OCI-LY3 (cell line): ENCODE measurements at regions not wholly inside any gene's neighbourhood (a gene's known extent, or its start where the extent isn't known, plus 50 kb on each side); places are given as distances from the start of the nearest gene placed in this dataset.

Experiments
- H2AFZ ChIP-seq: fragments of 200-600, 300-600 bp; shearing (Covaris generic); 2 replicates; pipeline ENCODE4 v1.6.0; 2014; ENCODE audit warnings: antibody characterized with exemption, low read depth, low read length
- H3K27ac ChIP-seq: fragments of 200-600, 300-600 bp; sonication (generic); 2 replicates; pipeline ENCODE4 v1.5.1; 2014; ENCODE audit warnings: mild to moderate bottlenecking, low read length, moderate library complexity, mixed read lengths
- H3K27me3 ChIP-seq: fragments of 200-600, 300-600 bp; sonication (generic); 2 replicates; pipeline ENCODE4 v1.6.1; 2014; ENCODE audit warnings: low read depth, low read length, mixed read lengths
- H3K36me3 ChIP-seq: fragments of 200-600, 300-600 bp; sonication (generic); replicated peaks from 2 replicates; pipeline ENCODE3; 2014; ENCODE audit warnings: low read depth, low read length, mixed read lengths
- H3K4me1 ChIP-seq: fragments of 300-600, 200-600 bp; sonication (generic); 2 replicates; pipeline ENCODE4 v1.6.1; 2014; ENCODE audit warnings: low read length, mixed read lengths
- H3K4me2 ChIP-seq: fragments of 200-600, 300-600 bp; sonication (generic); 2 replicates; pipeline ENCODE4 v1.6.1; 2014; ENCODE audit warnings: low read length, mixed read lengths
- H3K4me3 ChIP-seq: fragments of 300-600, 200-600 bp; sonication (generic); 2 replicates; pipeline ENCODE4 v1.5.1; 2014; ENCODE audit warnings: antibody characterized with exemption, mild to moderate bottlenecking, low read length, moderate library complexity
- H3K79me2 ChIP-seq: fragments of 300-600, 200-600 bp; shearing (Covaris generic); 2 replicates; pipeline ENCODE4 v1.6.1; 2014; ENCODE audit warnings: mild to moderate bottlenecking, low read length, mixed read lengths
- H3K9ac ChIP-seq: fragments of 300-600, 200-600 bp; shearing (Covaris generic); 2 replicates; pipeline ENCODE4 v1.6.0; 2014; ENCODE audit warnings: mild to moderate bottlenecking, low read length, moderate library complexity
- H3K9me3 ChIP-seq: fragments of 200-600, 300-600 bp; shearing (Covaris generic); 2 replicates; pipeline ENCODE4 v1.6.1; 2014; ENCODE audit warnings: low read length, mixed read lengths; ENCODE audit not compliant: insufficient read depth
- H4K20me1 ChIP-seq: fragments of 200-600, 300-600 bp; sonication (generic); 2 replicates; pipeline ENCODE4 v1.6.1; 2016; ENCODE audit warnings: low read length, mixed read lengths; ENCODE audit not compliant: insufficient read depth
- CTCF ChIP-seq: fragments of 200-600, 300-600 bp; sonication (generic); IDR thresholded peaks from 2 replicates; pipeline ENCODE4 v1.5.1; 2014; ENCODE audit warnings: antibody characterized with exemption, low read length, low read depth
- EZH2phosphoT487 ChIP-seq: fragments of 200-600 bp; shearing (Covaris generic); IDR thresholded peaks from 2 replicates; pipeline ENCODE4 v1.6.1; 2018; ENCODE audit warnings: antibody characterized with exemption, mixed run types, low read depth

- H3K4me1 ChIP-seq: no peaks in the 10 kb centered on the region
- no peaks in the 10 kb centered on the region for H3K79me2 ChIP-seq
- TF ChIP-seq EZH2phosphoT487: no peak
- TF ChIP-seq CTCF: no peak
- no peak overlapping the region for H3K4me3 ChIP-seq
- no peak overlapping the region for H3K27ac ChIP-seq
- no peaks in the 10 kb centered on the region for H4K20me1 ChIP-seq
- H3K9ac ChIP-seq: no peak overlapping the region
- H3K27me3 ChIP-seq: no peaks in the 10 kb centered on the region
- H2AFZ ChIP-seq: no peak overlapping the region
- H3K9me3 ChIP-seq: peaks cover 5% of the 10 kb centered on the region; the same call in 1 of the 2 replicates
- no peaks in the 10 kb centered on the region for H3K36me3 ChIP-seq
- no peak overlapping the region for H3K4me2 ChIP-seq
Observed at GRCh38 chr3:148477375-148477774, 220.3 kb upstream of the AGTR1 start.

- no peak overlapping the region for H2AFZ ChIP-seq
- H3K27ac ChIP-seq: no peak overlapping the region
- no peak overlapping the region for H3K9ac ChIP-seq
- no peaks in the 10 kb centered on the region for H4K20me1 ChIP-seq
- H3K36me3 ChIP-seq: no peaks in the 10 kb centered on the region
- H3K79me2 ChIP-seq: no peaks in the 10 kb centered on the region
- no peak for TF ChIP-seq EZH2phosphoT487
- no peak for TF ChIP-seq CTCF
- H3K4me2 ChIP-seq: no peak overlapping the region
- H3K9me3 ChIP-seq: no peaks in the 10 kb centered on the region
- no peaks in the 10 kb centered on the region for H3K27me3 ChIP-seq
- no peak overlapping the region for H3K4me3 ChIP-seq
- no peaks in the 10 kb centered on the region for H3K4me1 ChIP-seq
Observed at GRCh38 chr3:148493631-148494030, 204.1 kb upstream of the AGTR1 start.

- Histone ChIP-seq H3K9me3 (no peaks in the 10 kb centered on the region), H3K79me2 (no peaks in the 10 kb centered on the region), H4K20me1 (no peaks in the 10 kb centered on the region), H2AFZ (no peak overlapping the region), H3K27me3 (no peaks in the 10 kb centered on the region), H3K4me1 (no peaks in the 10 kb centered on the region), H3K4me3 (no peak overlapping the region), H3K9ac (no peak overlapping the region), H3K4me2 (no peak overlapping the region), H3K27ac (no peak overlapping the region), H3K36me3 (no peaks in the 10 kb centered on the region)
- TF ChIP-seq EZH2phosphoT487 (no peak), CTCF (no peak)
Observed at GRCh38 chr3:148494451-148494850, 203.3 kb upstream of the AGTR1 start.

- no peaks in the 10 kb centered on the region for H3K36me3 ChIP-seq
- TF ChIP-seq CTCF: no peak
- TF ChIP-seq EZH2phosphoT487: no peak
- H3K9me3 ChIP-seq: no peaks in the 10 kb centered on the region
- H3K9ac ChIP-seq: no peak overlapping the region
- H3K4me2 ChIP-seq: no peak overlapping the region
- H3K27ac ChIP-seq: no peak overlapping the region
- H3K4me1 ChIP-seq: no peaks in the 10 kb centered on the region
- no peaks in the 10 kb centered on the region for H3K79me2 ChIP-seq
- H4K20me1 ChIP-seq: no peaks in the 10 kb centered on the region
- no peak overlapping the region for H3K4me3 ChIP-seq
- no peak overlapping the region for H2AFZ ChIP-seq
- no peaks in the 10 kb centered on the region for H3K27me3 ChIP-seq
Observed at GRCh38 chr3:148500881-148501280, 196.8 kb upstream of the AGTR1 start.
